GM23338 (cell line): ENCODE measurements at regions not wholly inside any gene's neighbourhood (a gene's known extent, or its start where the extent isn't known, plus 50 kb on each side); places are given as distances from the start of the nearest gene placed in this dataset.

Source experiments
- ATAC-seq: fragments of 200-7000 bp; cut with Tn5 transposase; 3 replicates; pipeline ENCODE4 v1.9.1; 2020
- DNase-seq: peaks from one replicate; pipeline ENCODE4 v3.0.0-alpha.2; 2015; ENCODE audit warnings: low spot score
- H2AFZ ChIP-seq: fragments of 200-600 bp; sonication (generic); 2 replicates; pipeline ENCODE4 v1.8.0; 2016; ENCODE audit warnings: antibody characterized with exemption, mild to moderate bottlenecking, moderate library complexity
- H3F3A ChIP-seq: fragments of 200-600 bp; sonication (generic); replicated peaks from 2 replicates; pipeline ENCODE4 v1.8.0; 2017; ENCODE audit warnings: antibody characterized with exemption, mixed run types, low read depth
- H3K27ac ChIP-seq: fragments of 200-600 bp; sonication (generic); 2 replicates; pipeline ENCODE4 v1.6.1; 2016; ENCODE audit warnings: low read depth
- H3K27me3 ChIP-seq: fragments of 200-600 bp; sonication (generic); 2 replicates; pipeline ENCODE4 v1.8.0; 2016; ENCODE audit warnings: mild to moderate bottlenecking, mixed run types, moderate library complexity; ENCODE audit not compliant: insufficient read depth
- H3K36me3 ChIP-seq: fragments of 200-600 bp; sonication (generic); 2 replicates; pipeline ENCODE4 v1.8.0; 2016; ENCODE audit warnings: mild to moderate bottlenecking; ENCODE audit not compliant: insufficient read depth
- H3K4me1 ChIP-seq: fragments of 200-600 bp; sonication (generic); 2 replicates; pipeline ENCODE4 v1.8.0; 2016; ENCODE audit warnings: mild to moderate bottlenecking, moderate library complexity; ENCODE audit not compliant: insufficient read depth
- H3K4me2 ChIP-seq: fragments of 200-600 bp; sonication (generic); 2 replicates; pipeline ENCODE4 v1.7.1; 2017; ENCODE audit warnings: mixed run types
- H3K4me3 ChIP-seq: fragments of 200-600 bp; sonication (generic); 2 replicates; pipeline ENCODE4 v1.6.1; 2016; ENCODE audit warnings: mixed run types
- H3K79me2 ChIP-seq: fragments of 200-600 bp; sonication (generic); replicated peaks from 2 replicates; pipeline ENCODE4 v1.8.0; 2017; ENCODE audit warnings: mild to moderate bottlenecking; ENCODE audit not compliant: insufficient read depth
- H3K9me2 ChIP-seq: fragments of 200-600 bp; sonication (generic); 2 replicates; pipeline ENCODE4 v1.8.0; 2017; ENCODE audit not compliant: insufficient read depth
- H4K20me1 ChIP-seq: fragments of 200-600 bp; sonication (generic); replicated peaks from 2 replicates; pipeline ENCODE4 v1.8.0; 2017; ENCODE audit warnings: mild to moderate bottlenecking; ENCODE audit not compliant: insufficient read depth
- H3K27ac Mint-ChIP-seq: 2 replicates; pipeline ENCODE4 v1.8.0; 2020; ENCODE audit warnings: inconsistent platforms, mild to moderate bottlenecking, moderate library complexity, mixed read lengths
- H3K27me3 Mint-ChIP-seq: 3 replicates; pipeline ENCODE4 v1.8.0; 2022; ENCODE audit warnings: low read depth, mild to moderate bottlenecking, moderate library complexity, mixed read lengths, inconsistent platforms; ENCODE audit not compliant: insufficient read depth, poor library complexity
- H3K36me3 Mint-ChIP-seq: 3 replicates; pipeline ENCODE4 v1.8.0; 2021; ENCODE audit warnings: low read depth, mild to moderate bottlenecking, inconsistent platforms, moderate library complexity, mixed read lengths
- H3K4me1 Mint-ChIP-seq: 3 replicates; pipeline ENCODE4 v1.8.0; 2020; ENCODE audit warnings: mild to moderate bottlenecking, inconsistent platforms, mixed read lengths
- H3K4me3 Mint-ChIP-seq: 3 replicates; pipeline ENCODE4 v1.8.0; 2021; ENCODE audit warnings: moderate library complexity, mild to moderate bottlenecking, inconsistent platforms, mixed read lengths
- H3K9me3 Mint-ChIP-seq: 3 replicates; pipeline ENCODE4 v1.8.0; 2020; ENCODE audit warnings: moderate library complexity, mild to moderate bottlenecking, inconsistent platforms, mixed read lengths
- CREB1 ChIP-seq: fragments of 250-450 bp; sonication (Bioruptor Pico); IDR thresholded peaks from 2 replicates; pipeline ENCODE4 v1.5.0; 2020; ENCODE audit warnings: low read depth, mild to moderate bottlenecking, moderate library complexity
- EZH2 ChIP-seq: fragments of 200-600 bp; sonication (generic); IDR thresholded peaks from one replicate; pipeline ENCODE4 v1.8.0; 2017; ENCODE audit warnings: antibody characterized with exemption, mild to moderate bottlenecking, low read depth; ENCODE audit not compliant: unreplicated experiment
- EZH2phosphoT487 ChIP-seq: fragments of 200-600 bp; sonication (generic); IDR thresholded peaks from one replicate; pipeline ENCODE4 v1.8.1; 2018; ENCODE audit warnings: antibody characterized with exemption; ENCODE audit not compliant: unreplicated experiment
- JUNB ChIP-seq: IDR thresholded peaks from one replicate; pipeline ENCODE4 v1.6.1; 2016; ENCODE audit warnings: antibody characterized with exemption; ENCODE audit not compliant: unreplicated experiment
- NANOG ChIP-seq: IDR thresholded peaks from 2 replicates; pipeline ENCODE4 v1.6.1; 2016; ENCODE audit warnings: antibody characterized with exemption, borderline replicate concordance
- POLR2AphosphoS5 ChIP-seq: IDR thresholded peaks from 2 replicates; pipeline ENCODE4 v1.6.1; 2016; ENCODE audit warnings: antibody characterized with exemption, low read depth
- STAT1 ChIP-seq: IDR thresholded peaks from one replicate; pipeline ENCODE4 v1.6.1; 2016; ENCODE audit warnings: antibody characterized with exemption; ENCODE audit not compliant: unreplicated experiment
- ZNF114 ChIP-seq: fragments of 250-450 bp; sonication (Bioruptor Pico); IDR thresholded peaks from 2 replicates; pipeline ENCODE4 v1.5.0; 2020; ENCODE audit warnings: mild to moderate bottlenecking, moderate library complexity
- ZNF331 ChIP-seq: fragments of 250-450 bp; sonication (Bioruptor Pico); IDR thresholded peaks from 2 replicates; pipeline ENCODE4 v1.5.0; 2020; ENCODE audit warnings: low read depth, mild to moderate bottlenecking, moderate library complexity
- TF ChIP-seq, protein P1 (sequence below): fragments of 250-450 bp; sonication (Bioruptor Pico); IDR thresholded peaks from 2 replicates; pipeline ENCODE4 v1.5.0; 2020; ENCODE audit warnings: mild to moderate bottlenecking, moderate library complexity
- TF ChIP-seq, protein P2 (sequence below): IDR thresholded peaks from one replicate; pipeline ENCODE4 v1.6.1; 2018; ENCODE audit warnings: antibody characterized with exemption; ENCODE audit not compliant: unreplicated experiment
- TF ChIP-seq, protein P3 (sequence below), 2 experiments: fragments of 200-600 bp in 1 of 2; sonication (generic) in 1 of 2; conservative IDR thresholded peaks; 2 replicates each; pipeline versions ENCODE4 v1.5.1 to v1.6.1; 2016 to 2017; ENCODE audit warnings: antibody characterized with exemption in 2 of 2, low read depth in 2 of 2, mild to moderate bottlenecking in 2 of 2, moderate library complexity in 1 of 2
- TF ChIP-seq, protein P4 (sequence below): IDR thresholded peaks from 2 replicates; pipeline ENCODE4 v1.6.1; 2016; ENCODE audit warnings: antibody characterized with exemption

- peaks cover 7% of the 10 kb centered on the region; the same call in 1 of the 3 replicates for H3K4me1 Mint-ChIP-seq
- H3K27ac ChIP-seq, result no peak overlapping the region
- H3K4me2 ChIP-seq, result no peak overlapping the region
- no peaks in the 10 kb centered on the region for H3K36me3 ChIP-seq
- no peak overlapping the region for H3K27ac Mint-ChIP-seq
- 0 out of 3 replicates have a peak, but pooled peaks cover 10% of the 10 kb centered on the region for H3K36me3 Mint-ChIP-seq
- no peaks in the 10 kb centered on the region for H3K9me3 Mint-ChIP-seq
- DNase-seq (no peak), ATAC-seq (no peak)
- H3K27me3 ChIP-seq, result no peaks in the 10 kb centered on the region
- H2AFZ ChIP-seq, result no peak overlapping the region
- no peak overlapping the region for H3K4me3 Mint-ChIP-seq
- H4K20me1 ChIP-seq, result no peaks in the 10 kb centered on the region
- H3K4me1 ChIP-seq, result no peaks in the 10 kb centered on the region
- H3K79me2 ChIP-seq, result no peaks in the 10 kb centered on the region
- no peaks in the 10 kb centered on the region for H3F3A ChIP-seq
- peaks cover 7% of the 10 kb centered on the region for H3K27me3 Mint-ChIP-seq
- no peak overlapping the region for H3K4me3 ChIP-seq
- no peaks in the 10 kb centered on the region for H3K9me2 ChIP-seq
- TF ChIP-seq ZNF114 (no peak), ZNF331 (CRISPR knock-in tag) (no peak), CREB1 (no peak), JUNB (no peak), EZH2phosphoT487 (no peak), NANOG (no peak), EZH2 (no peak), STAT1 (no peak), POLR2AphosphoS5 (no peak)
- TF ChIP-seq, protein P1, sequence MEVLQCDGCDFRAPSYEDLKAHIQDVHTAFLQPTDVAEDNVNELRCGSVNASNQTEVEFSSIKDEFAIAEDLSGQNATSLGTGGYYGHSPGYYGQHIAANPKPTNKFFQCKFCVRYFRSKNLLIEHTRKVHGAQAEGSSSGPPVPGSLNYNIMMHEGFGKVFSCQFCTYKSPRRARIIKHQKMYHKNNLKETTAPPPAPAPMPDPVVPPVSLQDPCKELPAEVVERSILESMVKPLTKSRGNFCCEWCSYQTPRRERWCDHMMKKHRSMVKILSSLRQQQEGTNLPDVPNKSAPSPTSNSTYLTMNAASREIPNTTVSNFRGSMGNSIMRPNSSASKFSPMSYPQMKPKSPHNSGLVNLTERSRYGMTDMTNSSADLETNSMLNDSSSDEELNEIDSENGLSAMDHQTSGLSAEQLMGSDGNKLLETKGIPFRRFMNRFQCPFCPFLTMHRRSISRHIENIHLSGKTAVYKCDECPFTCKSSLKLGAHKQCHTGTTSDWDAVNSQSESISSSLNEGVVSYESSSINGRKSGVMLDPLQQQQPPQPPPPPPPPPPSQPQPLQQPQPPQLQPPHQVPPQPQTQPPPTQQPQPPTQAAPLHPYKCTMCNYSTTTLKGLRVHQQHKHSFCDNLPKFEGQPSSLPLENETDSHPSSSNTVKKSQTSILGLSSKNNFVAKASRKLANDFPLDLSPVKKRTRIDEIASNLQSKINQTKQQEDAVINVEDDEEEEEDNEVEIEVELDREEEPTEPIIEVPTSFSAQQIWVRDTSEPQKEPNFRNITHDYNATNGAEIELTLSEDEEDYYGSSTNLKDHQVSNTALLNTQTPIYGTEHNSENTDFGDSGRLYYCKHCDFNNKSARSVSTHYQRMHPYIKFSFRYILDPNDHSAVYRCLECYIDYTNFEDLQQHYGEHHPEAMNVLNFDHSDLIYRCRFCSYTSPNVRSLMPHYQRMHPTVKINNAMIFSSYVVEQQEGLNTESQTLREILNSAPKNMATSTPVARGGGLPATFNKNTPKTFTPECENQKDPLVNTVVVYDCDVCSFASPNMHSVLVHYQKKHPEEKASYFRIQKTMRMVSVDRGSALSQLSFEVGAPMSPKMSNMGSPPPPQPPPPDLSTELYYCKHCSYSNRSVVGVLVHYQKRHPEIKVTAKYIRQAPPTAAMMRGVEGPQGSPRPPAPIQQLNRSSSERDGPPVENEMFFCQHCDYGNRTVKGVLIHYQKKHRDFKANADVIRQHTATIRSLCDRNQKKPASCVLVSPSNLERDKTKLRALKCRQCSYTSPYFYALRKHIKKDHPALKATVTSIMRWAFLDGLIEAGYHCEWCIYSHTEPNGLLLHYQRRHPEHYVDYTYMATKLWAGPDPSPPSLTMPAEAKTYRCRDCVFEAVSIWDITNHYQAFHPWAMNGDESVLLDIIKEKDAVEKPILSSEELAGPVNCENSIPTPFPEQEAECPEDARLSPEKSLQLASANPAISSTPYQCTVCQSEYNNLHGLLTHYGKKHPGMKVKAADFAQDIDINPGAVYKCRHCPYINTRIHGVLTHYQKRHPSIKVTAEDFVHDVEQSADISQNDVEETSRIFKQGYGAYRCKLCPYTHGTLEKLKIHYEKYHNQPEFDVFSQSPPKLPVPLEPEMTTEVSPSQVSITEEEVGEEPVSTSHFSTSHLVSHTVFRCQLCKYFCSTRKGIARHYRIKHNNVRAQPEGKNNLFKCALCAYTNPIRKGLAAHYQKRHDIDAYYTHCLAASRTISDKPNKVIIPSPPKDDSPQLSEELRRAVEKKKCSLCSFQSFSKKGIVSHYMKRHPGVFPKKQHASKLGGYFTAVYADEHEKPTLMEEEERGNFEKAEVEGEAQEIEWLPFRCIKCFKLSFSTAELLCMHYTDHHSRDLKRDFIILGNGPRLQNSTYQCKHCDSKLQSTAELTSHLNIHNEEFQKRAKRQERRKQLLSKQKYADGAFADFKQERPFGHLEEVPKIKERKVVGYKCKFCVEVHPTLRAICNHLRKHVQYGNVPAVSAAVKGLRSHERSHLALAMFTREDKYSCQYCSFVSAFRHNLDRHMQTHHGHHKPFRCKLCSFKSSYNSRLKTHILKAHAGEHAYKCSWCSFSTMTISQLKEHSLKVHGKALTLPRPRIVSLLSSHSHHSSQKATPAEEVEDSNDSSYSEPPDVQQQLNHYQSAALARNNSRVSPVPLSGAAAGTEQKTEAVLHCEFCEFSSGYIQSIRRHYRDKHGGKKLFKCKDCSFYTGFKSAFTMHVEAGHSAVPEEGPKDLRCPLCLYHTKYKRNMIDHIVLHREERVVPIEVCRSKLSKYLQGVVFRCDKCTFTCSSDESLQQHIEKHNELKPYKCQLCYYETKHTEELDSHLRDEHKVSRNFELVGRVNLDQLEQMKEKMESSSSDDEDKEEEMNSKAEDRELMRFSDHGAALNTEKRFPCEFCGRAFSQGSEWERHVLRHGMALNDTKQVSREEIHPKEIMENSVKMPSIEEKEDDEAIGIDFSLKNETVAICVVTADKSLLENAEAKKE (CRISPR knock-in tag), result no peak
- TF ChIP-seq, protein P2, sequence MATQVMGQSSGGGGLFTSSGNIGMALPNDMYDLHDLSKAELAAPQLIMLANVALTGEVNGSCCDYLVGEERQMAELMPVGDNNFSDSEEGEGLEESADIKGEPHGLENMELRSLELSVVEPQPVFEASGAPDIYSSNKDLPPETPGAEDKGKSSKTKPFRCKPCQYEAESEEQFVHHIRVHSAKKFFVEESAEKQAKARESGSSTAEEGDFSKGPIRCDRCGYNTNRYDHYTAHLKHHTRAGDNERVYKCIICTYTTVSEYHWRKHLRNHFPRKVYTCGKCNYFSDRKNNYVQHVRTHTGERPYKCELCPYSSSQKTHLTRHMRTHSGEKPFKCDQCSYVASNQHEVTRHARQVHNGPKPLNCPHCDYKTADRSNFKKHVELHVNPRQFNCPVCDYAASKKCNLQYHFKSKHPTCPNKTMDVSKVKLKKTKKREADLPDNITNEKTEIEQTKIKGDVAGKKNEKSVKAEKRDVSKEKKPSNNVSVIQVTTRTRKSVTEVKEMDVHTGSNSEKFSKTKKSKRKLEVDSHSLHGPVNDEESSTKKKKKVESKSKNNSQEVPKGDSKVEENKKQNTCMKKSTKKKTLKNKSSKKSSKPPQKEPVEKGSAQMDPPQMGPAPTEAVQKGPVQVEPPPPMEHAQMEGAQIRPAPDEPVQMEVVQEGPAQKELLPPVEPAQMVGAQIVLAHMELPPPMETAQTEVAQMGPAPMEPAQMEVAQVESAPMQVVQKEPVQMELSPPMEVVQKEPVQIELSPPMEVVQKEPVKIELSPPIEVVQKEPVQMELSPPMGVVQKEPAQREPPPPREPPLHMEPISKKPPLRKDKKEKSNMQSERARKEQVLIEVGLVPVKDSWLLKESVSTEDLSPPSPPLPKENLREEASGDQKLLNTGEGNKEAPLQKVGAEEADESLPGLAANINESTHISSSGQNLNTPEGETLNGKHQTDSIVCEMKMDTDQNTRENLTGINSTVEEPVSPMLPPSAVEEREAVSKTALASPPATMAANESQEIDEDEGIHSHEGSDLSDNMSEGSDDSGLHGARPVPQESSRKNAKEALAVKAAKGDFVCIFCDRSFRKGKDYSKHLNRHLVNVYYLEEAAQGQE, result no peak
- TF ChIP-seq, protein P3, sequence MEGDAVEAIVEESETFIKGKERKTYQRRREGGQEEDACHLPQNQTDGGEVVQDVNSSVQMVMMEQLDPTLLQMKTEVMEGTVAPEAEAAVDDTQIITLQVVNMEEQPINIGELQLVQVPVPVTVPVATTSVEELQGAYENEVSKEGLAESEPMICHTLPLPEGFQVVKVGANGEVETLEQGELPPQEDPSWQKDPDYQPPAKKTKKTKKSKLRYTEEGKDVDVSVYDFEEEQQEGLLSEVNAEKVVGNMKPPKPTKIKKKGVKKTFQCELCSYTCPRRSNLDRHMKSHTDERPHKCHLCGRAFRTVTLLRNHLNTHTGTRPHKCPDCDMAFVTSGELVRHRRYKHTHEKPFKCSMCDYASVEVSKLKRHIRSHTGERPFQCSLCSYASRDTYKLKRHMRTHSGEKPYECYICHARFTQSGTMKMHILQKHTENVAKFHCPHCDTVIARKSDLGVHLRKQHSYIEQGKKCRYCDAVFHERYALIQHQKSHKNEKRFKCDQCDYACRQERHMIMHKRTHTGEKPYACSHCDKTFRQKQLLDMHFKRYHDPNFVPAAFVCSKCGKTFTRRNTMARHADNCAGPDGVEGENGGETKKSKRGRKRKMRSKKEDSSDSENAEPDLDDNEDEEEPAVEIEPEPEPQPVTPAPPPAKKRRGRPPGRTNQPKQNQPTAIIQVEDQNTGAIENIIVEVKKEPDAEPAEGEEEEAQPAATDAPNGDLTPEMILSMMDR (conservative IDR thresholded peaks at IDR 0.05; ENCODE audit: low read depth in 2 of 2), result no peak
- TF ChIP-seq, protein P4, sequence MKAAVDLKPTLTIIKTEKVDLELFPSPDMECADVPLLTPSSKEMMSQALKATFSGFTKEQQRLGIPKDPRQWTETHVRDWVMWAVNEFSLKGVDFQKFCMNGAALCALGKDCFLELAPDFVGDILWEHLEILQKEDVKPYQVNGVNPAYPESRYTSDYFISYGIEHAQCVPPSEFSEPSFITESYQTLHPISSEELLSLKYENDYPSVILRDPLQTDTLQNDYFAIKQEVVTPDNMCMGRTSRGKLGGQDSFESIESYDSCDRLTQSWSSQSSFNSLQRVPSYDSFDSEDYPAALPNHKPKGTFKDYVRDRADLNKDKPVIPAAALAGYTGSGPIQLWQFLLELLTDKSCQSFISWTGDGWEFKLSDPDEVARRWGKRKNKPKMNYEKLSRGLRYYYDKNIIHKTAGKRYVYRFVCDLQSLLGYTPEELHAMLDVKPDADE, result no peak
These were observed 422.1 kb downstream of the BCOR start for GRCh38 chrX:39675619-39676018.
